ENCODE measurements at regions not wholly inside any gene's neighbourhood (a gene's known extent, or its start where the extent isn't known, plus 50 kb on each side); places are given as distances from the start of the nearest gene placed in this dataset.
"Not testable (repeated sequence)": the region's sequence is repeated elsewhere in the genome, so short reads cannot be mapped to it uniquely, and the experiment has no call there.

- TF ChIP-seq CTCF (IDR thresholded peaks at IDR 0.05; ENCODE audit: borderline replicate concordance, insufficient read depth, low read depth, low read length), result no peak
- H3K4me3 ChIP-seq (ENCODE audit: low read depth, low read length), result no peak overlapping the region
Measured at GRCh38 chr2:47964277-47964676, 58.0 kb upstream of the FBXO11 start.

GRCh38 chr2:47964722-47965434, 58.6 kb upstream of the FBXO11 start:
- TF ChIP-seq CTCF (IDR thresholded peaks at IDR 0.05; ENCODE audit: borderline replicate concordance, insufficient read depth, low read depth, low read length), result no peak
- no peak overlapping the region for H3K4me3 ChIP-seq (ENCODE audit: low read depth, low read length)

GRCh38 chr2:47976728-47977127, 70.4 kb upstream of the FBXO11 start:
- H3K4me3 ChIP-seq (ENCODE audit: low read depth, low read length), result not testable (repeated sequence)

- no peak for TF ChIP-seq CTCF (IDR thresholded peaks at IDR 0.05; ENCODE audit: borderline replicate concordance, insufficient read depth, low read depth, low read length)
Measured at GRCh38 chr2:47984041-47984440, 77.7 kb upstream of the FBXO11 start.

GRCh38 chr2:47990503-47990902, 84.2 kb upstream of the FBXO11 start:
- no peak overlapping the region for H3K4me3 ChIP-seq (ENCODE audit: low read depth, low read length)
- no peak for TF ChIP-seq CTCF (IDR thresholded peaks at IDR 0.05; ENCODE audit: borderline replicate concordance, insufficient read depth, low read depth, low read length)

More at GRCh38 chr2:47984041-47984440, 77.7 kb upstream of the FBXO11 start:
- no peak overlapping the region for H3K4me3 ChIP-seq (ENCODE audit: low read depth, low read length)

GRCh38 chr2:47992671-47993070, 86.4 kb upstream of the FBXO11 start:
- no peak overlapping the region for H3K4me3 ChIP-seq (ENCODE audit: low read depth, low read length)
- no peak for TF ChIP-seq CTCF (IDR thresholded peaks at IDR 0.05; ENCODE audit: borderline replicate concordance, insufficient read depth, low read depth, low read length)

GRCh38 chr2:47996808-47997207, 90.5 kb upstream of the FBXO11 start:
- no peak overlapping the region for H3K4me3 ChIP-seq (ENCODE audit: low read depth, low read length)
- no peak for TF ChIP-seq CTCF (IDR thresholded peaks at IDR 0.05; ENCODE audit: borderline replicate concordance, insufficient read depth, low read depth, low read length)
